Lower leg skin (tissue), 3 donors: ENCODE measurements at regions not wholly inside any gene's neighbourhood (a gene's known extent, or its start where the extent isn't known, plus 50 kb on each side); places are given as distances from the start of the nearest gene placed in this dataset.
"Not testable (repeated sequence)": the region's sequence is repeated elsewhere in the genome, so short reads cannot be mapped to it uniquely, and the experiment has no call there.

ENCODE experiments used
- CTCF ChIP-seq, 3 donors: fragments of 450-650 bp; IDR thresholded peaks; one replicate each; pipeline ENCODE4 v1.5.1; 2016; ENCODE audit warnings: antibody characterized with exemption in 3 of 3, mild to moderate bottlenecking in 3 of 3, moderate library complexity in 2 of 3
- POLR2A ChIP-seq, 2 donors: fragments of 450-650 bp; IDR thresholded peaks; one replicate each; pipeline ENCODE4 v1.6.1; 2016 to 2017; ENCODE audit warnings: antibody characterized with exemption in 2 of 2, mild to moderate bottlenecking in 1 of 2, moderate library complexity in 1 of 2

DNA sequence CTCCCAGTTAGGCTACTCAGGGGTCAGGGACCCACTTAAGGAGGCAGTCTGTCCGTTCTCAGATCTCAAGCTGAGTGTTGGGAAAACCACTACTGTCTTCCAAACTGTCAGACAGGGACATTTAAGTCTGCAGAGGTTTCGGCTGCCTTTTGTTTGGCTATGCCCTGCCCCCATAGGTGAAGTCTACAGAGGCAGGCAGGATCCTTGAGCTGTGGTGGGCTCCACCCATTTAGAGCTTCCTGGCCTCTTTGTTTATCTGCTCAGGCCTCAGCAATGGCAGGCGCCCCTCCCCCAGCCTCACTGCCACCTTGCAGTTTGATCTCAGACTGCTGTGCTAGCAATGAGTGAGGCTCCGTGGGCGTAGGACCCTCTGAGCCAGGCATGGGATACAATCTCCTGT, 149.5 kb upstream of the FAM78B start:
- TF ChIP-seq CTCF, POLR2A (IDR thresholded peaks at IDR 0.05): not testable (repeated sequence)
